ENCODE measurements at regions not wholly inside any gene's neighbourhood (a gene's known extent, or its start where the extent isn't known, plus 50 kb on each side); places are given as distances from the start of the nearest gene placed in this dataset.

- RAD21 ChIA-PET (ENCODE audit: unreplicated experiment) = no interaction called here
- TF ChIP-seq FOXM1 (IDR thresholded peaks at IDR 0.05; ENCODE audit: low read depth, low read length) = no peak
- no peak for TF ChIP-seq NR2C1 (IDR thresholded peaks at IDR 0.05)
- no peak for TF ChIP-seq ZNF207 (IDR thresholded peaks at IDR 0.05; ENCODE audit: borderline replicate concordance)
- no peak for TF ChIP-seq EED (IDR thresholded peaks at IDR 0.05; ENCODE audit: low read depth)
- no peak for TF ChIP-seq MYB (IDR thresholded peaks at IDR 0.05; ENCODE audit: borderline replicate concordance, low read depth, low read length)
- no peak for TF ChIP-seq FOS (IDR thresholded peaks at IDR 0.05; ENCODE audit: borderline replicate concordance, extremely low read depth, insufficient read length)
- TF ChIP-seq BMI1 (IDR thresholded peaks at IDR 0.05; ENCODE audit: borderline replicate concordance) = no peak
- TF ChIP-seq ATF2 (IDR thresholded peaks at IDR 0.05; ENCODE audit: low read length) = no peak
- intact Hi-C loops (cut with micrococcal nuclease; ENCODE audit: unreplicated experiment) (no loop called here), in situ Hi-C loops (cut with MboI) (no loop called here)
- Histone ChIP-seq H3K27ac (ENCODE audit: control insufficient read depth, insufficient read depth) (no peak overlapping the region), H3K27me3 (replicated peaks in 1 of 2; ENCODE audit: control insufficient read depth in 2 of 2, insufficient read depth in 2 of 2, low read length in 1 of 2) (no peaks in the 10 kb centered on the region), H3K4me1 (ENCODE audit: control insufficient read depth, insufficient read depth, low read length) (no peaks in the 10 kb centered on the region), H4K20me1 (ENCODE audit: control insufficient read depth, insufficient read depth) (no peaks in the 10 kb centered on the region), H3K4me3 (no peak overlapping the region), H3K9ac (ENCODE audit: control insufficient read depth, insufficient read depth, low read length) (no peak overlapping the region), H3K4me2 (ENCODE audit: control insufficient read depth, insufficient read depth) (no peak overlapping the region), H2AFZ (ENCODE audit: control insufficient read depth, low read depth, low read length) (no peak overlapping the region), H3K36me3 (ENCODE audit: control insufficient read depth in 2 of 2, insufficient read depth in 2 of 2, low read length in 1 of 2) (no peaks in the 10 kb centered on the region), H3K79me2 (ENCODE audit: control insufficient read depth, insufficient read depth, low read length) (no peaks in the 10 kb centered on the region), H3K9me3 (replicated peaks; ENCODE audit: control insufficient read depth, insufficient read depth, low read length) (no peaks in the 10 kb centered on the region)
- no peak for DNase-seq (ENCODE audit: low read depth, low spot score)
- ATAC-seq = no peak
- POLR2A ChIA-PET = no interaction called here
- BruUV-seq (replicated peaks) = no TSS peak
- SMC1A ChIA-PET (ENCODE audit: uncharacterized antibody, unreplicated experiment) = no interaction called here
- CTCF ChIA-PET = no interaction called here
- FAIRE-seq = no peak
Observed at GRCh38 chr11:37465221-37465620, 867.2 kb upstream of the RAG2 start.

- Histone ChIP-seq H3K4me3 (no peak overlapping the region), H3K27me3 (replicated peaks in 1 of 2; ENCODE audit: control insufficient read depth in 2 of 2, insufficient read depth in 2 of 2, low read length in 1 of 2) (no peaks in the 10 kb centered on the region), H3K36me3 (ENCODE audit: control insufficient read depth in 2 of 2, insufficient read depth in 2 of 2, low read length in 1 of 2) (no peaks in the 10 kb centered on the region), H2AFZ (ENCODE audit: control insufficient read depth, low read depth, low read length) (no peak overlapping the region), H3K27ac (ENCODE audit: control insufficient read depth, insufficient read depth) (no peak overlapping the region), H3K4me2 (ENCODE audit: control insufficient read depth, insufficient read depth) (no peak overlapping the region), H3K9me3 (replicated peaks; ENCODE audit: control insufficient read depth, insufficient read depth, low read length) (no peaks in the 10 kb centered on the region), H3K4me1 (ENCODE audit: control insufficient read depth, insufficient read depth, low read length) (no peaks in the 10 kb centered on the region), H3K79me2 (ENCODE audit: control insufficient read depth, insufficient read depth, low read length) (no peaks in the 10 kb centered on the region), H3K9ac (ENCODE audit: control insufficient read depth, insufficient read depth, low read length) (no peak overlapping the region), H4K20me1 (ENCODE audit: control insufficient read depth, insufficient read depth) (no peaks in the 10 kb centered on the region)
- SMC1A ChIA-PET (ENCODE audit: uncharacterized antibody, unreplicated experiment) = no interaction called here
- intact Hi-C loops (cut with micrococcal nuclease; ENCODE audit: unreplicated experiment) (no loop called here), in situ Hi-C loops (cut with MboI) (no loop called here)
- no peak for FAIRE-seq
- WGBS (ENCODE audit: insufficient coverage, insufficient replicate concordance, low lambda C conversion rate, missing lambda C conversion rate) = 70% methylated on average over 2 of the region's 2 CpGs
- RAD21 ChIA-PET (ENCODE audit: unreplicated experiment) = no interaction called here
- no TSS peak for BruUV-seq (replicated peaks)
- no peak for ATAC-seq
- CTCF ChIA-PET = no interaction called here
- no peak for DNase-seq (ENCODE audit: low read depth, low spot score)
- POLR2A ChIA-PET = no interaction called here
- TF ChIP-seq GABPA (IDR thresholded peaks at IDR 0.05; ENCODE audit: low read depth) (no peak), CHD1 (IDR thresholded peaks at IDR 0.05; ENCODE audit: low read depth, low read length) (no peak), PRDM15 (CRISPR knock-in tag; IDR thresholded peaks at IDR 0.05) (no peak), ATF7 (IDR thresholded peaks at IDR 0.05; ENCODE audit: low read depth) (no peak), DPF2 (IDR thresholded peaks at IDR 0.05) (no peak), ZNF207 (IDR thresholded peaks at IDR 0.05; ENCODE audit: borderline replicate concordance) (no peak), BCL3 (IDR thresholded peaks at IDR 0.05; ENCODE audit: borderline replicate concordance, insufficient read depth, low read depth, low read length, poor library complexity, severe bottlenecking) (no peak), MYB (IDR thresholded peaks at IDR 0.05; ENCODE audit: borderline replicate concordance, low read depth, low read length) (no peak)
Observed at GRCh38 chr11:37459456-37459855, 861.4 kb upstream of the RAG2 start.

Data from GM12878 (cell line).